Activated CD4-positive, alpha-beta T cell treated with anti-CD3 and anti-CD28 coated beads, Interleukin-2, amount 50 U/mL, for 24 hours (primary cell): ENCODE measurements at regions not wholly inside any gene's neighbourhood (a gene's known extent, or its start where the extent isn't known, plus 50 kb on each side); places are given as distances from the start of the nearest gene placed in this dataset.
"Not testable (repeated sequence)": the region's sequence is repeated elsewhere in the genome, so short reads cannot be mapped to it uniquely, and the experiment has no call there.

Experiments used
- DNase-seq, 2 donors: peaks; one replicate each; pipeline ENCODE4 v3.0.0-alpha.2; 2020; ENCODE audit warnings: low read depth in 1 of 2, low spot score in 1 of 2

- DNase-seq: no peak
Observed at GRCh38 chr1:195243492-195243891, 1364.7 kb downstream of the KCNT2 start.

- no peak for DNase-seq
Observed at GRCh38 chr1:195241066-195241465, 1367.2 kb downstream of the KCNT2 start.

- DNase-seq: no peak
Observed at GRCh38 chr1:195238313-195238712, 1369.9 kb downstream of the KCNT2 start.

GRCh38 chr1:195236991-195237889, 1371.0 kb downstream of the KCNT2 start:
- no peak for DNase-seq

GRCh38 chr1:195218428-195219212, 1389.6 kb downstream of the KCNT2 start:
- DNase-seq: no peak

- no peak for DNase-seq
Observed at GRCh38 chr1:195202241-195202640, 1406.0 kb downstream of the KCNT2 start.

GRCh38 chr1:195200772-195201171, 1407.5 kb downstream of the KCNT2 start:
- no peak for DNase-seq

GRCh38 chr1:195197116-195197515, 1411.1 kb downstream of the KCNT2 start:
- DNase-seq: no peak

GRCh38 chr1:195195423-195196057, 1412.7 kb downstream of the KCNT2 start:
- DNase-seq: peak in 1 of 2 donors; percentile 1

- no peak for DNase-seq
Observed at GRCh38 chr1:195193134-195193533, 1415.1 kb downstream of the KCNT2 start.

GRCh38 chr1:195188821-195189220, 1419.4 kb downstream of the KCNT2 start:
- DNase-seq: no peak

GRCh38 chr1:195186544-195186943, 1421.7 kb downstream of the KCNT2 start:
- no peak for DNase-seq

GRCh38 chr1:195185736-195186135, 1422.5 kb downstream of the KCNT2 start:
- no peak for DNase-seq

GRCh38 chr1:195185321-195185720, 1422.9 kb downstream of the KCNT2 start:
- DNase-seq: no peak

- DNase-seq: no peak
Observed at GRCh38 chr1:195173753-195174152, 1434.5 kb downstream of the KCNT2 start.

- DNase-seq: not testable (repeated sequence)
Observed at GRCh38 chr1:195159795-195160194, 1448.4 kb downstream of the KCNT2 start.

- no peak for DNase-seq
Observed at GRCh38 chr1:195158091-195158490, 1450.1 kb downstream of the KCNT2 start.

GRCh38 chr1:195153107-195153506, 1455.1 kb downstream of the KCNT2 start:
- no peak for DNase-seq

- DNase-seq: no peak
Observed at GRCh38 chr1:195150768-195151167, 1457.5 kb downstream of the KCNT2 start.

GRCh38 chr1:195141294-195141693, 1466.9 kb downstream of the KCNT2 start:
- DNase-seq: no peak

- no peak for DNase-seq
Observed at GRCh38 chr1:195130598-195130997, 1477.6 kb downstream of the KCNT2 start.

- DNase-seq: no peak
Observed at GRCh38 chr1:195122497-195122896, 1485.7 kb downstream of the KCNT2 start.
